Osteoblast (primary cell): ENCODE measurements at regions not wholly inside any gene's neighbourhood (a gene's known extent, or its start where the extent isn't known, plus 50 kb on each side); places are given as distances from the start of the nearest gene placed in this dataset.

Experiments used
- DNase-seq: peaks from one replicate; pipeline ENCODE4 v3.0.0; 2011; ENCODE audit warnings: low spot score, mixed read lengths; ENCODE audit not compliant: insufficient read length; ENCODE audit errors: missing footprints
- H2AFZ ChIP-seq: 2 replicates; pipeline ENCODE4 v1.6.0; 2011; ENCODE audit warnings: mild to moderate bottlenecking, low read length
- H3K27ac ChIP-seq: 2 replicates; pipeline ENCODE4 v1.5.1; 2011; ENCODE audit warnings: mild to moderate bottlenecking, low read depth, low read length, moderate library complexity
- H3K27me3 ChIP-seq: 2 replicates; pipeline ENCODE4 v1.6.0; 2012; ENCODE audit warnings: mild to moderate bottlenecking, control low read depth, inconsistent platforms, low read length, moderate library complexity; ENCODE audit not compliant: insufficient read depth
- H3K36me3 ChIP-seq: 2 replicates; pipeline ENCODE4 v1.5.1; 2011; ENCODE audit warnings: mild to moderate bottlenecking, low read length, control low read depth, moderate library complexity; ENCODE audit not compliant: insufficient read depth
- H3K4me1 ChIP-seq: 2 replicates; pipeline ENCODE4 v1.5.1; 2011; ENCODE audit warnings: mild to moderate bottlenecking, low read length, control low read depth, moderate library complexity; ENCODE audit not compliant: insufficient read depth
- H3K4me2 ChIP-seq: 2 replicates; pipeline ENCODE4 v1.6.0; 2011; ENCODE audit warnings: mild to moderate bottlenecking, low read length; ENCODE audit not compliant: insufficient read depth
- H3K4me3 ChIP-seq: fragments of 200-600 bp; sonication (generic); 3 replicates; pipeline ENCODE4 v1.5.1; 2012; ENCODE audit warnings: mild to moderate bottlenecking, low read length, inconsistent platforms; ENCODE audit not compliant: insufficient read depth
- H3K79me2 ChIP-seq: 2 replicates; pipeline ENCODE4 v1.6.0; 2012; ENCODE audit warnings: mild to moderate bottlenecking, low read length, control low read depth, inconsistent platforms; ENCODE audit not compliant: insufficient read depth
- H3K9me3 ChIP-seq: 2 replicates; pipeline ENCODE4 v1.5.1; 2011; ENCODE audit warnings: low read depth, low read length, control low read depth
- H4K20me1 ChIP-seq: 2 replicates; pipeline ENCODE4 v1.6.0; 2012; ENCODE audit warnings: mild to moderate bottlenecking, low read length, control low read depth; ENCODE audit not compliant: insufficient read depth
- CTCF ChIP-seq: IDR thresholded peaks from 2 replicates; pipeline ENCODE4 v1.5.1; 2011; ENCODE audit warnings: mild to moderate bottlenecking, low read depth, low read length, moderate library complexity; ENCODE audit errors: extremely low read depth

GRCh38 chr11:110947096-110947495, 234.9 kb upstream of the ARHGAP20 start:
- H3K9me3 ChIP-seq: no peaks in the 10 kb centered on the region
- H3K79me2 ChIP-seq: no peaks in the 10 kb centered on the region
- no peak overlapping the region for H3K4me3 ChIP-seq
- H3K4me1 ChIP-seq: no peaks in the 10 kb centered on the region
- no peaks in the 10 kb centered on the region for H3K27me3 ChIP-seq
- no peak for DNase-seq
- no peaks in the 10 kb centered on the region for H4K20me1 ChIP-seq
- H3K4me2 ChIP-seq: no peak overlapping the region
- no peak overlapping the region for H2AFZ ChIP-seq
- no peak overlapping the region for H3K27ac ChIP-seq
- no peaks in the 10 kb centered on the region for H3K36me3 ChIP-seq
- no peak for TF ChIP-seq CTCF

GRCh38 chr11:110939471-110939870, 227.2 kb upstream of the ARHGAP20 start:
- H4K20me1 ChIP-seq: no peaks in the 10 kb centered on the region
- no peak overlapping the region for H2AFZ ChIP-seq
- no peak for TF ChIP-seq CTCF
- H3K4me2 ChIP-seq: no peak overlapping the region
- H3K9me3 ChIP-seq: no peaks in the 10 kb centered on the region
- H3K4me1 ChIP-seq: no peaks in the 10 kb centered on the region
- no peak overlapping the region for H3K27ac ChIP-seq
- H3K79me2 ChIP-seq: no peaks in the 10 kb centered on the region
- no peaks in the 10 kb centered on the region for H3K36me3 ChIP-seq
- no peak overlapping the region for H3K4me3 ChIP-seq
- H3K27me3 ChIP-seq: no peaks in the 10 kb centered on the region
- no peak for DNase-seq

GRCh38 chr11:110935018-110935640, 222.9 kb upstream of the ARHGAP20 start:
- H3K36me3 ChIP-seq: no peaks in the 10 kb centered on the region
- TF ChIP-seq CTCF: no peak
- H2AFZ ChIP-seq: no peak overlapping the region
- no peaks in the 10 kb centered on the region for H3K27me3 ChIP-seq
- DNase-seq: no peak
- no peak overlapping the region for H3K4me3 ChIP-seq
- no peak overlapping the region for H3K27ac ChIP-seq
- H4K20me1 ChIP-seq: no peaks in the 10 kb centered on the region
- no peaks in the 10 kb centered on the region for H3K79me2 ChIP-seq
- no peaks in the 10 kb centered on the region for H3K4me1 ChIP-seq
- H3K4me2 ChIP-seq: no peak overlapping the region
- no peaks in the 10 kb centered on the region for H3K9me3 ChIP-seq

GRCh38 chr11:110929129-110929528, 216.9 kb upstream of the ARHGAP20 start:
- H3K9me3 ChIP-seq: no peaks in the 10 kb centered on the region
- H3K27me3 ChIP-seq: no peaks in the 10 kb centered on the region
- H3K27ac ChIP-seq: no peak overlapping the region
- no peak overlapping the region for H3K4me3 ChIP-seq
- H3K4me2 ChIP-seq: no peak overlapping the region
- no peak overlapping the region for H2AFZ ChIP-seq
- no peaks in the 10 kb centered on the region for H3K79me2 ChIP-seq
- no peak for DNase-seq
- no peaks in the 10 kb centered on the region for H4K20me1 ChIP-seq
- H3K4me1 ChIP-seq: no peaks in the 10 kb centered on the region
- H3K36me3 ChIP-seq: no peaks in the 10 kb centered on the region
- TF ChIP-seq CTCF: no peak
